Thyroid gland (tissue), 4 donors: ENCODE measurements at regions not wholly inside any gene's neighbourhood (a gene's known extent, or its start where the extent isn't known, plus 50 kb on each side); places are given as distances from the start of the nearest gene placed in this dataset.
A peak's percentile ranks its signal among the peaks of the same experiment; 100 is the strongest.

Source experiments
- DNase-seq, 2 donors: peaks; one replicate each; pipeline ENCODE4 v3.0.0-alpha.2; 2019
- H3K27ac ChIP-seq, 3 donors: fragments of 200-600 bp; sonication (generic); 1 replicate in 2 of 3; 2 replicates in 1 of 3; pipeline ENCODE4 v1.5.1; 2016 to 2019; ENCODE audit warnings: mild to moderate bottlenecking in 1 of 3, moderate library complexity in 1 of 3
- H3K27me3 ChIP-seq: fragments of 200-600 bp; sonication (generic); one replicate; pipeline ENCODE4 v1.5.1; 2019
- H3K36me3 ChIP-seq, 2 donors: fragments of 200-600 bp; sonication (generic); one replicate each; pipeline ENCODE4 v1.5.1; 2016 to 2019
- H3K4me1 ChIP-seq, 2 donors: fragments of 200-600 bp; sonication (generic); one replicate each; pipeline ENCODE4 v1.5.1; 2017 to 2019
- H3K4me3 ChIP-seq, 3 donors: fragments of 200-600 bp; sonication (generic); replicated peaks in 1 of 3; 1 replicate in 2 of 3; 2 replicates in 1 of 3; pipeline ENCODE4 v1.5.1; 2016; ENCODE audit warnings: mild to moderate bottlenecking in 1 of 3
- H3K9me3 ChIP-seq: fragments of 200-600 bp; sonication (generic); one replicate; pipeline ENCODE4 v1.5.1; 2017
- POLR2A ChIP-seq, 2 donors: fragments of 450-650 bp; IDR thresholded peaks; one replicate each; pipeline ENCODE4 v1.6.1; 2017; ENCODE audit warnings: antibody characterized with exemption in 2 of 2, mild to moderate bottlenecking in 2 of 2, moderate library complexity in 1 of 2
- WGBS, 2 donors: methylation state at CpG; one replicate each; pipeline ENCODE4 v1.1.5; 2017; 5-methylcytosine and 5-hydroxymethylcytosine counted together
- intact Hi-C: fragments of 100-400 bp; cut with DNase I; formaldehyde crosslinking; loops from one replicate; pipeline ENCODE4 v1.15.1; 2023
- TF ChIP-seq, protein P1 (sequence below), 6 experiments: fragments of 200-600 bp in 3 of 6; fragments of 450-650 bp in 3 of 6; sonication (generic) in 3 of 6; IDR thresholded peaks; one replicate each; pipeline ENCODE4 v1.5.1; 2016 to 2019; ENCODE audit warnings: antibody characterized with exemption in 6 of 6, mild to moderate bottlenecking in 2 of 6, inconsistent platforms in 1 of 6, moderate library complexity in 1 of 6

DNA sequence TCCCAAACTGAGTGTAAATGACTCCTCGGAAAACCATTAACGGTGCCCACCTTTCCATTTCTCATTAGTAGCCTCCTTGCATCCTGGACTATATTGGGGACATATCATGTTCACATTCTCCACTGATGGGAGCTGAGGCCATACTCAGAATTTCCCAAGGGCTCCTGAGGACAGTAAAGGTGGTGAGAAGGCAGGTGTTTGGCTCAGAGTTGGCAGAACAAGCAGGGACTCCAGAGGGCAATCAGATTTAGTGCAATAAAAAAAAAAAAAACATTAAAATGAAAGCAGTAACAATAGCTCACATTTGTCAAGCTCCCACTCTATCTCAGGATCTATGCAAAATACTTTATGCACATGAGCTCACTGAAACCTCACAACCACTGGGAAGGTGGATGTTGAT, 401.4 kb downstream of the MAFB start:
- H3K27me3 ChIP-seq, result no peaks in the 10 kb centered on the region
- peak overlapping the region in 2 of 3 donors; percentile 34 to 77 for H3K27ac ChIP-seq
- TF ChIP-seq, protein P1, sequence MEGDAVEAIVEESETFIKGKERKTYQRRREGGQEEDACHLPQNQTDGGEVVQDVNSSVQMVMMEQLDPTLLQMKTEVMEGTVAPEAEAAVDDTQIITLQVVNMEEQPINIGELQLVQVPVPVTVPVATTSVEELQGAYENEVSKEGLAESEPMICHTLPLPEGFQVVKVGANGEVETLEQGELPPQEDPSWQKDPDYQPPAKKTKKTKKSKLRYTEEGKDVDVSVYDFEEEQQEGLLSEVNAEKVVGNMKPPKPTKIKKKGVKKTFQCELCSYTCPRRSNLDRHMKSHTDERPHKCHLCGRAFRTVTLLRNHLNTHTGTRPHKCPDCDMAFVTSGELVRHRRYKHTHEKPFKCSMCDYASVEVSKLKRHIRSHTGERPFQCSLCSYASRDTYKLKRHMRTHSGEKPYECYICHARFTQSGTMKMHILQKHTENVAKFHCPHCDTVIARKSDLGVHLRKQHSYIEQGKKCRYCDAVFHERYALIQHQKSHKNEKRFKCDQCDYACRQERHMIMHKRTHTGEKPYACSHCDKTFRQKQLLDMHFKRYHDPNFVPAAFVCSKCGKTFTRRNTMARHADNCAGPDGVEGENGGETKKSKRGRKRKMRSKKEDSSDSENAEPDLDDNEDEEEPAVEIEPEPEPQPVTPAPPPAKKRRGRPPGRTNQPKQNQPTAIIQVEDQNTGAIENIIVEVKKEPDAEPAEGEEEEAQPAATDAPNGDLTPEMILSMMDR (IDR thresholded peaks at IDR 0.05), result no peak
- no peak for TF ChIP-seq POLR2A (IDR thresholded peaks at IDR 0.05)
- no peak overlapping the region for H3K4me3 ChIP-seq
- H3K9me3 ChIP-seq, result no peaks in the 10 kb centered on the region
- H3K36me3 ChIP-seq, result no peaks in the 10 kb centered on the region
- WGBS, 2 donors, result 74 to 96% methylated on average over 2 of the region's 2 CpGs
- H3K4me1 ChIP-seq, result peaks cover 16% of the 10 kb centered on the region in 2 donors
- no peak for DNase-seq
- intact Hi-C loops, result no loop called here

DNA sequence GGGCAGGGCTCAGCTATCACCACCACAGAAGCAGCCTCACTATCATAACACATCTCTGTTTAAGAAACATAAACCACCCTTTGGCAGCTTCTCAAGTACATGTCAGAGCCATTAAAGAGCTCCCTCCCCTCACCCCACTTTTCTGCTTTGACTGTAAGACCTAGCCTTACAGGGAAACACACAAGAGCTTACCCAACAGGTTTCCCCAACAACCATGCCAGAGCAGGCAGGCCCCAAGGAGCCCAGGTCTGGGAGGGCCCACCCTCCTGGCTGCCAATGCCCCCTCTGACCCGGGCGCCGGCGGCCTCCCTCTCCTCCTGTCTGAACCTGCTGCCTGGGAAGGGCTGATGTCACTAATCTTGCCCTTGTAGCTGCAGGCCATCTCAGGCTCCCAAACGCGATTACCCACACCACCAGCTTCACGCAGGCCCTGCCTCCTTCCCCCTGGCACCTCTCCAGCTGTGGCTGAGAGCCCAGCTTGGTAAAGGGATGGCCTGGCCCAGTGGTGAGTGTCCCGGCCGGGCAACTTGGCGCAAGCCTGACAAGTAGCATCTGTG, 402.0 kb downstream of the MAFB start:
- Histone ChIP-seq H3K9me3 (no peaks in the 10 kb centered on the region), H3K4me1 (peaks cover 16% of the 10 kb centered on the region in 2 donors), H3K4me3 (no peak overlapping the region), H3K27me3 (no peaks in the 10 kb centered on the region), H3K27ac (peak overlapping the region; percentile 34 to 77 (median 65)), H3K36me3 (no peaks in the 10 kb centered on the region)
- WGBS, 2 donors, result 18 to 63% methylated on average over 7 of the region's 10 CpGs
- intact Hi-C loops, result no loop called here
- peak; percentile 92 to 95 for DNase-seq
- TF ChIP-seq POLR2A (IDR thresholded peaks at IDR 0.05), result peak in 1 of 2 donors; percentile 7
- TF ChIP-seq, protein P1 (IDR thresholded peaks at IDR 0.05), result no peak

DNA sequence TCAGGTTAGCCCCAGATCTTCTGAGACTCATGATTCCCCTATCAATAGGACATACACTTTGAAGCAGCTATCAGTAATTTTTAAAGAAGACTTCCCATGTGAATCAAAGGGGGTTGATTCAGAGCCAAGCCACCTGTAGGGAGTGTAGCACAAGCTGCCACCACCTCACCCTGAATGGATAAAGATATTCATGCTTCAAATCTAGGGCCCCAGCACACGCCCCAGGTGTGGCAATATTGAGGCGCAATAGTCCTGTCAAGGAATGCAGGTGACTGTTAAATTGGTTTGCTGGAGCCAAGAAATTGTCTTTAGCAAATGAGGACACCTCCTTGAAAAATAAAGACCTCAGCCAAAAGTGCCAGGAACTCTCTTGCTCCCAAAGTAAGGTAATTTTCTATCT, 404.4 kb downstream of the MAFB start:
- DNase-seq, result no peak
- 94 to 98% methylated on average over 2 of the region's 2 CpGs for WGBS, 2 donors
- Histone ChIP-seq H3K4me1 (peaks cover 16% of the 10 kb centered on the region in 2 donors), H3K36me3 (no peaks in the 10 kb centered on the region), H3K27ac (no peak overlapping the region), H3K27me3 (no peaks in the 10 kb centered on the region), H3K4me3 (no peak overlapping the region), H3K9me3 (no peaks in the 10 kb centered on the region)
- intact Hi-C loops, result no loop called here
- TF ChIP-seq, protein P1 (IDR thresholded peaks at IDR 0.05), result no peak
- TF ChIP-seq POLR2A (IDR thresholded peaks at IDR 0.05), result no peak

DNA sequence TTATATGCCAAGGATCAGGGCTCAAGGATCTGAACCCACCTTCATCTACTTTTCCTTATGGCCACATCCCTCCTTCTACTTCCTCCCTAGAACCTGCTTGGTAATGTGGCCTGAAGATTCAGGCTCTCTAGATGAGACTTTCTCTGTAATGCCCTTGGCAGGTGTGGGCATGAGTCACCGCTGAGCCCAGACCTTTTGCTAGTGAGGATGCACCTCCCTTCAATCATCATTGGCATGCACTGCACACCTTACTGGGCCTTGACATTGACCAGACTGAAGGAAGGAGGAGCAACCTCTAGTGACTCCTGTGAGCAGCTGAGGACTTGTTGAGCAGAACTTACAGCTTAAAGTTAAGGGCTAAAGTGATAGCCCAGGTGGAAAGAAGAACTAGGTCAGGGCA, 405.3 kb downstream of the MAFB start:
- DNase-seq, result no peak
- 100% methylated on average over 1 of the region's 1 CpG for WGBS, 2 donors
- Histone ChIP-seq H3K9me3 (no peaks in the 10 kb centered on the region), H3K27ac (no peak overlapping the region), H3K4me3 (no peak overlapping the region), H3K27me3 (no peaks in the 10 kb centered on the region), H3K36me3 (no peaks in the 10 kb centered on the region), H3K4me1 (peaks cover 16 to 19% of the 10 kb centered on the region in 2 donors)
- intact Hi-C loops, result no loop called here
- TF ChIP-seq, protein P1 (IDR thresholded peaks at IDR 0.05), result no peak
- no peak for TF ChIP-seq POLR2A (IDR thresholded peaks at IDR 0.05)

DNA sequence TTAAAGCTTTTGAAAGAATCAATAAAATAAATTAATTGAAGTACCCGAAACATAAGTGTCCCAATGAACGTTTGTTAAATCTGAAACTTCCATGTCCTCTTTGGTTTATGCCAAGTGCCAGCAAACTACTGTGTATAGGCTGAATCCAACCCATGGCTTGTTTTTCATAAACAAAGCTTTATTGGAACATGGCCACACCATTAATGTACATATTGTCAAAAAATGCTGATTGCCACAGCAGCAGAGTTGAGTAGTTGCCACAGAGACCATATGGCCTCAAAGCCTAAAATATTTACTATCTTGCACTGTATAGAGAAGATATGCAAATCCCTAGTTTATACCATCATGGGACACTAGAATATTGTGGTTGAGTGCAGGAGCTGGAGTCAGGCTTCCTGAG, 406.1 kb downstream of the MAFB start:
- H3K27ac ChIP-seq, result no peak overlapping the region
- H3K4me3 ChIP-seq, result no peak overlapping the region
- intact Hi-C loops, result no loop called here
- H3K27me3 ChIP-seq, result no peaks in the 10 kb centered on the region
- no peak for DNase-seq
- TF ChIP-seq, protein P1 (IDR thresholded peaks at IDR 0.05), result no peak
- TF ChIP-seq POLR2A (IDR thresholded peaks at IDR 0.05), result no peak
- no peaks in the 10 kb centered on the region for H3K36me3 ChIP-seq
- WGBS, 2 donors, result 91 to 92% methylated on average over 2 of the region's 2 CpGs
- H3K4me1 ChIP-seq, result peaks cover 16 to 20% of the 10 kb centered on the region in 2 donors
- no peaks in the 10 kb centered on the region for H3K9me3 ChIP-seq
